Loucy (cell line): ENCODE measurements at regions not wholly inside any gene's neighbourhood (a gene's known extent, or its start where the extent isn't known, plus 50 kb on each side); places are given as distances from the start of the nearest gene placed in this dataset.
A peak's percentile ranks its signal among the peaks of the same experiment; 100 is the strongest.

Experiments used
- H2AFZ ChIP-seq: fragments of 200-600 bp; sonication (generic); 2 replicates; pipeline ENCODE4 v1.6.0; 2016; ENCODE audit warnings: antibody characterized with exemption, mild to moderate bottlenecking, low read length, moderate library complexity
- H3F3A ChIP-seq: fragments of 200-600 bp; 2 replicates; pipeline ENCODE4 v1.6.0; 2016; ENCODE audit warnings: antibody characterized with exemption, low read depth, mild to moderate bottlenecking
- H3K27me3 ChIP-seq: fragments of 200-600 bp; sonication (generic); 2 replicates; pipeline ENCODE4 v1.6.1; 2014; ENCODE audit warnings: low read length, mild to moderate bottlenecking; ENCODE audit not compliant: insufficient read depth, poor library complexity, severe bottlenecking
- H3K36me3 ChIP-seq: fragments of 200-600 bp; sonication (generic); 2 replicates; pipeline ENCODE4 v1.6.1; 2016; ENCODE audit warnings: low read length; ENCODE audit not compliant: insufficient read depth
- H3K4me1 ChIP-seq: fragments of 200-600 bp; sonication (generic); 2 replicates; pipeline ENCODE4 v1.5.1; 2014; ENCODE audit warnings: low read length, mild to moderate bottlenecking; ENCODE audit not compliant: insufficient read depth, poor library complexity, severe bottlenecking
- H3K4me2 ChIP-seq: fragments of 200-600 bp; sonication (generic); 2 replicates; pipeline ENCODE4 v1.6.0; 2014; ENCODE audit warnings: antibody characterized with exemption, low read length, low read depth, mild to moderate bottlenecking; ENCODE audit not compliant: poor library complexity, severe bottlenecking
- H3K4me3 ChIP-seq: fragments of 200-600 bp; sonication (generic); 2 replicates; pipeline ENCODE4 v1.5.1; 2014; ENCODE audit warnings: low read length, mild to moderate bottlenecking, mixed read lengths; ENCODE audit not compliant: poor library complexity, severe bottlenecking
- H3K79me2 ChIP-seq: fragments of 200-600 bp; sonication (generic); 2 replicates; pipeline ENCODE4 v1.6.1; 2014; ENCODE audit warnings: low read length; ENCODE audit not compliant: insufficient read depth
- H3K9ac ChIP-seq: fragments of 200-600 bp; sonication (generic); 2 replicates; pipeline ENCODE4 v1.6.0; 2014; ENCODE audit warnings: mild to moderate bottlenecking, low read depth, low read length, moderate library complexity; ENCODE audit not compliant: poor library complexity, severe bottlenecking
- H3K9me2 ChIP-seq: fragments of 200-600 bp; sonication (generic); replicated peaks from 2 replicates; pipeline ENCODE4 v1.6.1; 2016; ENCODE audit warnings: low read depth, low read length, mixed read lengths
- H3K9me3 ChIP-seq: fragments of 200-600 bp; sonication (generic); 2 replicates; pipeline ENCODE4 v1.6.1; 2014; ENCODE audit warnings: mild to moderate bottlenecking, antibody characterized with exemption, low read length, low read depth; ENCODE audit not compliant: insufficient read depth
- H4K20me1 ChIP-seq: fragments of 200-600 bp; sonication (generic); 2 replicates; pipeline ENCODE4 v1.6.0; 2014; ENCODE audit warnings: antibody characterized with exemption, low read length, mild to moderate bottlenecking; ENCODE audit not compliant: insufficient read depth, poor library complexity, severe bottlenecking
- CTCF ChIP-seq: fragments of 200-600 bp; sonication (generic); conservative IDR thresholded peaks from 2 replicates; pipeline ENCODE4 v1.5.1; 2014; ENCODE audit warnings: mild to moderate bottlenecking, antibody characterized with exemption, low read length
- EZH2phosphoT487 ChIP-seq: fragments of 200-600 bp; IDR thresholded peaks from 2 replicates; pipeline ENCODE4 v1.6.1; 2018; ENCODE audit warnings: antibody characterized with exemption, mild to moderate bottlenecking, moderate library complexity, borderline replicate concordance

- H3K9ac ChIP-seq, result no peak overlapping the region
- TF ChIP-seq CTCF (no peak), EZH2phosphoT487 (no peak)
- H3K36me3 ChIP-seq, result no peaks in the 10 kb centered on the region
- no peaks in the 10 kb centered on the region for H3K9me2 ChIP-seq
- H3F3A ChIP-seq, result no peaks in the 10 kb centered on the region
- no peaks in the 10 kb centered on the region for H3K27me3 ChIP-seq
- H2AFZ ChIP-seq, result no peak overlapping the region
- H3K4me3 ChIP-seq, result no peak overlapping the region
- H3K4me2 ChIP-seq, result no peak overlapping the region
- no peaks in the 10 kb centered on the region for H4K20me1 ChIP-seq
- no peaks in the 10 kb centered on the region for H3K4me1 ChIP-seq
- no peaks in the 10 kb centered on the region for H3K9me3 ChIP-seq
- no peaks in the 10 kb centered on the region for H3K79me2 ChIP-seq
These were observed 1952.6 kb upstream of the WWC1 start for GRCh38 chr5:166338801-166339200.

- Histone ChIP-seq H3K4me1 (no peaks in the 10 kb centered on the region), H3K9me2 (no peaks in the 10 kb centered on the region), H4K20me1 (no peaks in the 10 kb centered on the region), H2AFZ (no peak overlapping the region), H3K4me3 (no peak overlapping the region), H3F3A (no peaks in the 10 kb centered on the region), H3K27me3 (no peaks in the 10 kb centered on the region), H3K9me3 (no peaks in the 10 kb centered on the region), H3K36me3 (no peaks in the 10 kb centered on the region), H3K79me2 (no peaks in the 10 kb centered on the region), H3K9ac (no peak overlapping the region), H3K4me2 (no peak overlapping the region)
- TF ChIP-seq CTCF (no peak), EZH2phosphoT487 (no peak)
These were observed 1951.4 kb upstream of the WWC1 start for GRCh38 chr5:166340039-166340438.

GRCh38 chr5:166341740-166342337, 1949.6 kb upstream of the WWC1 start:
- H3K4me3 ChIP-seq, result no peak overlapping the region
- no peaks in the 10 kb centered on the region for H3K36me3 ChIP-seq
- H3K27me3 ChIP-seq, result no peaks in the 10 kb centered on the region
- no peaks in the 10 kb centered on the region for H3K9me3 ChIP-seq
- H3F3A ChIP-seq, result no peaks in the 10 kb centered on the region
- no peak overlapping the region for H3K4me2 ChIP-seq
- no peak overlapping the region for H3K9ac ChIP-seq
- H3K4me1 ChIP-seq, result no peaks in the 10 kb centered on the region
- no peak overlapping the region for H2AFZ ChIP-seq
- TF ChIP-seq CTCF, result peak; percentile 36; the same call in 1 of the 2 replicates
- no peak for TF ChIP-seq EZH2phosphoT487
- no peaks in the 10 kb centered on the region for H4K20me1 ChIP-seq
- H3K79me2 ChIP-seq, result no peaks in the 10 kb centered on the region
- H3K9me2 ChIP-seq, result no peaks in the 10 kb centered on the region
